Fibroblast of lung (primary cell): ENCODE measurements at regions not wholly inside any gene's neighbourhood (a gene's known extent, or its start where the extent isn't known, plus 50 kb on each side); places are given as distances from the start of the nearest gene placed in this dataset.

Source experiments
- DNase-seq, 2 donors: peaks; one replicate each; pipeline versions ENCODE4 v3.0.0 to v3.0.0-alpha.2; 2010; ENCODE audit warnings: low read depth in 2 of 2
- H2AFZ ChIP-seq: 2 replicates; pipeline ENCODE4 v1.5.1; 2012; ENCODE audit warnings: low read length, control low read depth, inconsistent platforms
- H3K27ac ChIP-seq: 2 replicates; pipeline ENCODE4 v1.5.1; 2011; ENCODE audit warnings: low read length, control low read depth; ENCODE audit not compliant: insufficient read depth
- H3K27me3 ChIP-seq: 2 replicates; pipeline ENCODE4 v1.5.1; 2011; ENCODE audit warnings: mild to moderate bottlenecking, low read length; ENCODE audit not compliant: control insufficient read depth, insufficient read depth
- H3K36me3 ChIP-seq: 2 replicates; pipeline ENCODE4 v1.5.1; 2011; ENCODE audit warnings: low read length; ENCODE audit not compliant: control insufficient read depth, insufficient read depth
- H3K4me1 ChIP-seq: 2 replicates; pipeline ENCODE4 v1.5.1; 2011; ENCODE audit warnings: low read length; ENCODE audit not compliant: control insufficient read depth, insufficient read depth; ENCODE audit errors: extremely low read depth
- H3K4me2 ChIP-seq: 2 replicates; pipeline ENCODE4 v1.5.1; 2011; ENCODE audit warnings: low read length, control low read depth; ENCODE audit not compliant: insufficient read depth; ENCODE audit errors: extremely low read depth
- H3K4me3 ChIP-seq, 4 experiments: fragments of 200-600 bp in 1 of 4; sonication (generic) in 1 of 4; replicated peaks in 1 of 4; 2 replicates each; pipeline ENCODE4 v1.5.1; 2011 to 2016; ENCODE audit warnings: low read length in 4 of 4, low read depth in 3 of 4, mild to moderate bottlenecking in 3 of 4, control low read depth in 2 of 4, inconsistent platforms in 1 of 4, mixed read lengths in 1 of 4; ENCODE audit not compliant: insufficient read depth in 1 of 4; ENCODE audit errors: control extremely low read depth in 1 of 4
- H3K79me2 ChIP-seq: 2 replicates; pipeline ENCODE4 v1.5.1; 2012; ENCODE audit warnings: mild to moderate bottlenecking, low read length, inconsistent platforms; ENCODE audit not compliant: control insufficient read depth, insufficient read depth
- H3K9ac ChIP-seq: 2 replicates; pipeline ENCODE4 v1.5.1; 2011; ENCODE audit warnings: mild to moderate bottlenecking, low read length, control low read depth; ENCODE audit not compliant: insufficient read depth
- H3K9me3 ChIP-seq: 2 replicates; pipeline ENCODE4 v1.5.1; 2012; ENCODE audit warnings: low read depth, low read length; ENCODE audit not compliant: control insufficient read depth, insufficient read depth
- H4K20me1 ChIP-seq: 2 replicates; pipeline ENCODE4 v1.5.1; 2011; ENCODE audit warnings: low read length; ENCODE audit not compliant: control insufficient read depth, insufficient read depth; ENCODE audit errors: extremely low read depth
- EZH2 ChIP-seq: IDR thresholded peaks from 2 replicates; pipeline ENCODE4 v1.5.1; 2012; ENCODE audit warnings: low read length, control low read depth, mild to moderate bottlenecking; ENCODE audit errors: missing control alignments
- TF ChIP-seq, protein P1 (sequence below), 2 donors: IDR thresholded peaks in 1 of 2; conservative IDR thresholded peaks in 1 of 2; 1 replicate in 1 of 2; 2 replicates in 1 of 2; pipeline ENCODE4 v1.5.1; 2011 to 2012; ENCODE audit warnings: low read length in 2 of 2, control low read depth in 1 of 2, inconsistent platforms in 1 of 2, low read depth in 1 of 2, mild to moderate bottlenecking in 1 of 2

DNA sequence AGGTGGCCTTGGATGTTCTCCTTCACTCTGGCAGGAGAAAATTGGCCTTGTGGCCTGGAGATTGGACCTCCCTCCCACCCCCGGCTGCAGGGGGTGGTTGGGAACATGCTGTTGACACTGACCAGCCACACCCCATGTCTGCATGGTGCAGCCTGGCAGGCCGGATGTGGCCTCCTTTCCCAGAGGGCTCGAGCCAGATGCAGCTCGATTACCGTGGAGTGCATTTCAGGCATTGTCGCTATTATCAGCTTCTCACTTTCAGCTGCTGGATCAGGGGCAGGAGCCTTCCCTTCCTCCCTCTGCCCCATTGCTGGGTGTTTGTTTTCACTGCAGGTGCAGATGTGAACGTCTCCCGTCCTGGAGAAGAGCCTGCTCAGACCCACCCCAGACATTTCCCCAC lies 211.0 kb upstream of the SIX2 start:
- Histone ChIP-seq H3K79me2 (no peaks in the 10 kb centered on the region), H2AFZ (no peak overlapping the region), H3K9ac (no peak overlapping the region), H3K4me1 (no peaks in the 10 kb centered on the region), H3K36me3 (no peaks in the 10 kb centered on the region), H3K27ac (no peak overlapping the region), H3K4me3 (no peak overlapping the region), H4K20me1 (no peaks in the 10 kb centered on the region), H3K4me2 (no peak overlapping the region), H3K9me3 (no peaks in the 10 kb centered on the region), H3K27me3 (peaks cover 5% of the 10 kb centered on the region)
- DNase-seq, result peak in 1 of 2 donors; percentile 27
- TF ChIP-seq, protein P1, sequence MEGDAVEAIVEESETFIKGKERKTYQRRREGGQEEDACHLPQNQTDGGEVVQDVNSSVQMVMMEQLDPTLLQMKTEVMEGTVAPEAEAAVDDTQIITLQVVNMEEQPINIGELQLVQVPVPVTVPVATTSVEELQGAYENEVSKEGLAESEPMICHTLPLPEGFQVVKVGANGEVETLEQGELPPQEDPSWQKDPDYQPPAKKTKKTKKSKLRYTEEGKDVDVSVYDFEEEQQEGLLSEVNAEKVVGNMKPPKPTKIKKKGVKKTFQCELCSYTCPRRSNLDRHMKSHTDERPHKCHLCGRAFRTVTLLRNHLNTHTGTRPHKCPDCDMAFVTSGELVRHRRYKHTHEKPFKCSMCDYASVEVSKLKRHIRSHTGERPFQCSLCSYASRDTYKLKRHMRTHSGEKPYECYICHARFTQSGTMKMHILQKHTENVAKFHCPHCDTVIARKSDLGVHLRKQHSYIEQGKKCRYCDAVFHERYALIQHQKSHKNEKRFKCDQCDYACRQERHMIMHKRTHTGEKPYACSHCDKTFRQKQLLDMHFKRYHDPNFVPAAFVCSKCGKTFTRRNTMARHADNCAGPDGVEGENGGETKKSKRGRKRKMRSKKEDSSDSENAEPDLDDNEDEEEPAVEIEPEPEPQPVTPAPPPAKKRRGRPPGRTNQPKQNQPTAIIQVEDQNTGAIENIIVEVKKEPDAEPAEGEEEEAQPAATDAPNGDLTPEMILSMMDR (conservative IDR thresholded peaks at IDR 0.05 in 1 of 2, IDR thresholded peaks at IDR 0.05 in 1 of 2; ENCODE audit: low read depth in 1 of 2, low read length in 2 of 2), result no peak
- TF ChIP-seq EZH2, result no peak

DNA sequence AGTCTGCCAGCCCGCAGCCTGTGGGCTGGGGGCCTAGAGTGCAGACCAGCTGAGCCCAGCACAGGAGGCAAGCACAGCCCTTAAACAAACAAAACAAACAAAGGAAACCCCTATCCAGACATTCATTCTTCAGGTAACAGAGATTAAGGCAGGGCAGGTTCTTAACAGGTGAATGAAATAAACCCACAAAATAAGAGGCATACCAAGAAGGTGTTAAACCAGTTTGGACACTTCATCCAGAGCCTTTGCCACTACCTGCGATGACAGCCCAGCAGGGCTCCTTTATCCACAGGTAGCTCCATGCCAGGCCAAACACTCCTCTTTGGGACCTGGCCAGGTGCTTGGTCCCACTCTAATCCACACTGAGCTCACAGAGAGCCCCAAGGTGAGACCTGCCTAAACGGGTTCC lies 209.7 kb upstream of the SIX2 start:
- H3K79me2 ChIP-seq, result no peaks in the 10 kb centered on the region
- DNase-seq, result no peak
- H2AFZ ChIP-seq, result no peak overlapping the region
- H3K4me2 ChIP-seq, result no peak overlapping the region
- no peaks in the 10 kb centered on the region for H3K9me3 ChIP-seq
- no peak overlapping the region for H3K9ac ChIP-seq
- H3K36me3 ChIP-seq, result no peaks in the 10 kb centered on the region
- TF ChIP-seq EZH2, result no peak
- TF ChIP-seq, protein P1 (conservative IDR thresholded peaks at IDR 0.05 in 1 of 2, IDR thresholded peaks at IDR 0.05 in 1 of 2; ENCODE audit: low read depth in 1 of 2, low read length in 2 of 2), result no peak
- no peaks in the 10 kb centered on the region for H4K20me1 ChIP-seq
- H3K4me1 ChIP-seq, result no peaks in the 10 kb centered on the region
- peaks cover 5% of the 10 kb centered on the region for H3K27me3 ChIP-seq
- H3K27ac ChIP-seq, result no peak overlapping the region
- no peak overlapping the region for H3K4me3 ChIP-seq

DNA sequence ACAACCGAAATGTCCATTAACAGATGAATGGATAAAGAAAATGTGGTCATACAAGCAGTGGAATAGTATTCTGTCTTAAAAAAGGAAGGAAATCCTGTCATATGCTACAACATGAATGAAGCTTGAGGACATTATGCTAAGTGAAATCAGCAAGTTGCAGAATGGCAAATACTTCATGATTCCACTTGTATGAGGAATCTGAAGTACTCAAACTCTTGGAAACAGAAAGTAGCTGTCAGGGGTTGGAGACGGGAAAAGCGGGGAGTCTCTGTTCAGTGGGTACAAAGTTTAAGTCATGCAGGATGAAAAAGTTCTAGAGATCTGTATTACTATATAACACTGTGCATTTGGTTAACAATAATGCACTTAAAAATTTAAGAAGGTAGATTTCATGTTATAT lies 209.0 kb upstream of the SIX2 start:
- H3K79me2 ChIP-seq, result no peaks in the 10 kb centered on the region
- H3K4me1 ChIP-seq, result no peaks in the 10 kb centered on the region
- no peak overlapping the region for H2AFZ ChIP-seq
- DNase-seq, result no peak
- H3K9ac ChIP-seq, result no peak overlapping the region
- H3K36me3 ChIP-seq, result no peaks in the 10 kb centered on the region
- H3K9me3 ChIP-seq, result no peaks in the 10 kb centered on the region
- no peak overlapping the region for H3K4me3 ChIP-seq
- TF ChIP-seq EZH2, result no peak
- TF ChIP-seq, protein P1 (conservative IDR thresholded peaks at IDR 0.05 in 1 of 2, IDR thresholded peaks at IDR 0.05 in 1 of 2; ENCODE audit: low read depth in 1 of 2, low read length in 2 of 2), result no peak
- peaks cover 5% of the 10 kb centered on the region for H3K27me3 ChIP-seq
- H3K27ac ChIP-seq, result no peak overlapping the region
- no peaks in the 10 kb centered on the region for H4K20me1 ChIP-seq
- H3K4me2 ChIP-seq, result no peak overlapping the region
